ENCODE measurements at regions not wholly inside any gene's neighbourhood (a gene's known extent, or its start where the extent isn't known, plus 50 kb on each side); places are given as distances from the start of the nearest gene placed in this dataset.
"Not testable (repeated sequence)": the region's sequence is repeated elsewhere in the genome, so short reads cannot be mapped to it uniquely, and the experiment has no call there.

GRCh38 chr7:55261386-55261770, 103.8 kb upstream of the LANCL2 start:
- DNase-seq: no peak

- DNase-seq: not testable (repeated sequence)
These were observed 99.8 kb upstream of the LANCL2 start for GRCh38 chr7:55265328-55265727.

GRCh38 chr7:55265836-55266642, 99.1 kb upstream of the LANCL2 start:
- no peak for DNase-seq

- DNase-seq: no peak
These were observed 94.0 kb upstream of the LANCL2 start for GRCh38 chr7:55271069-55271626.

- DNase-seq: no peak
These were observed 93.5 kb upstream of the LANCL2 start for GRCh38 chr7:55271661-55272060.

- DNase-seq: no peak
These were observed 92.8 kb upstream of the LANCL2 start for GRCh38 chr7:55272328-55272727.

GRCh38 chr7:55273186-55273980, 91.8 kb upstream of the LANCL2 start:
- no peak for DNase-seq

- no peak for DNase-seq
These were observed 91.0 kb upstream of the LANCL2 start for GRCh38 chr7:55274156-55274555.

- no peak for DNase-seq
These were observed 89.6 kb upstream of the LANCL2 start for GRCh38 chr7:55275291-55276200.

- DNase-seq: no peak
These were observed 88.4 kb upstream of the LANCL2 start for GRCh38 chr7:55276572-55277295.

- no peak for DNase-seq
These were observed 87.2 kb upstream of the LANCL2 start for GRCh38 chr7:55277916-55278315.

GRCh38 chr7:55278321-55278720, 86.8 kb upstream of the LANCL2 start:
- DNase-seq: no peak

GRCh38 chr7:55279080-55279845, 85.9 kb upstream of the LANCL2 start:
- DNase-seq: no peak

GRCh38 chr7:55280031-55280454, 85.1 kb upstream of the LANCL2 start:
- DNase-seq: peak; percentile 27

GRCh38 chr7:55285665-55286064, 79.5 kb upstream of the LANCL2 start:
- no peak for DNase-seq

- DNase-seq: no peak
These were observed 78.5 kb upstream of the LANCL2 start for GRCh38 chr7:55286666-55287065.

GRCh38 chr7:55288070-55288824, 76.9 kb upstream of the LANCL2 start:
- DNase-seq: no peak

GRCh38 chr7:55296070-55296469, 69.1 kb upstream of the LANCL2 start:
- no peak for DNase-seq

- DNase-seq: no peak
These were observed 65.7 kb upstream of the LANCL2 start for GRCh38 chr7:55299273-55299967.

- DNase-seq: no peak
These were observed 61.9 kb upstream of the LANCL2 start for GRCh38 chr7:55303220-55303619.

Measured in NCI-H1048 (cell line).